Endothelial cell of umbilical vein (primary cell): ENCODE measurements at regions not wholly inside any gene's neighbourhood (a gene's known extent, or its start where the extent isn't known, plus 50 kb on each side); places are given as distances from the start of the nearest gene placed in this dataset.

Experiments used
- BruUV-seq: library from RNA; stranded (reverse); fragments of 400-500 nt; replicated peaks from 2 replicates; lab custom pipeline; 2021; lab: Mats Ljungman, UMichigan
- CTCF ChIA-PET: fragments of 300-600, 350-600 bp; sonication (Branson Sonifier 250); formaldehyde crosslinking; loops from one replicate; lab custom pipeline; 2021; ENCODE audit warnings: antibody characterized with exemption, inconsistent platforms; lab: Charles Lee
- POLR2A ChIA-PET: fragments of 300-600, 350-600 bp; sonication (Branson Sonifier 250); formaldehyde crosslinking; loops from one replicate; lab custom pipeline; 2021; ENCODE audit warnings: antibody characterized with exemption, inconsistent platforms; lab: Charles Lee
- DNase-seq: peaks from one replicate; pipeline ENCODE4 v3.0.0-alpha.2; 2011; ENCODE audit warnings: low read depth, low spot score
- FAIRE-seq: peaks from 2 replicates; lab custom pipeline; 2011; peaks lifted over from hg19 to GRCh38; lab: Jason Lieb, UNC
- H2AFZ ChIP-seq: 2 replicates; pipeline ENCODE4 v1.6.0; 2012; ENCODE audit warnings: low read depth, low read length, control low read depth, inconsistent platforms
- H3K27ac ChIP-seq: 2 replicates; pipeline ENCODE4 v1.5.1; 2011; ENCODE audit warnings: low read depth, mild to moderate bottlenecking, control low read depth, low read length, moderate library complexity; ENCODE audit not compliant: insufficient read depth
- H3K27me3 ChIP-seq, 2 experiments: 2 replicates each; pipeline versions ENCODE4 v1.6.0 to v1.6.1; 2011; ENCODE audit warnings: low read length in 2 of 2, mixed read lengths in 1 of 2; ENCODE audit not compliant: control insufficient read depth in 2 of 2, insufficient read depth in 2 of 2
- H3K36me3 ChIP-seq, 2 experiments: 2 replicates in 1 of 2; 3 replicates in 1 of 2; pipeline ENCODE4 v1.5.1; 2011; ENCODE audit warnings: low read length in 2 of 2, mild to moderate bottlenecking in 1 of 2, moderate library complexity in 1 of 2; ENCODE audit not compliant: control insufficient read depth in 2 of 2, insufficient read depth in 2 of 2; ENCODE audit errors: extremely low read depth in 1 of 2
- H3K4me1 ChIP-seq: 3 replicates; pipeline ENCODE4 v1.5.1; 2011; ENCODE audit warnings: mild to moderate bottlenecking, low read length; ENCODE audit not compliant: control insufficient read depth, insufficient read depth; ENCODE audit errors: extremely low read depth
- H3K4me2 ChIP-seq: 2 replicates; pipeline ENCODE4 v1.6.1; 2011; ENCODE audit warnings: low read length, control low read depth, mixed read lengths; ENCODE audit not compliant: insufficient read depth
- H3K4me3 ChIP-seq, 3 experiments: fragments of 200-600 bp in 1 of 3; sonication (generic), shearing (Covaris generic) in 1 of 3; replicated peaks in 1 of 3; 2 replicates each; pipeline ENCODE4 v1.5.1; 2011 to 2016; ENCODE audit warnings: control low read depth in 3 of 3, low read length in 3 of 3, mild to moderate bottlenecking in 2 of 3, inconsistent platforms in 1 of 3, low read depth in 1 of 3, moderate library complexity in 1 of 3; ENCODE audit not compliant: insufficient read depth in 1 of 3
- H3K79me2 ChIP-seq: 2 replicates; pipeline ENCODE4 v1.6.0; 2012; ENCODE audit warnings: low read length, inconsistent platforms; ENCODE audit not compliant: control insufficient read depth, insufficient read depth
- H3K9ac ChIP-seq: replicated peaks from 2 replicates; pipeline ENCODE3; 2011; ENCODE audit warnings: low read length, control low read depth; ENCODE audit not compliant: insufficient read depth; ENCODE audit errors: extremely low read depth
- H3K9me1 ChIP-seq: replicated peaks from 3 replicates; pipeline ENCODE4 v1.6.0; 2011; ENCODE audit warnings: mild to moderate bottlenecking, low read length; ENCODE audit not compliant: control insufficient read depth, insufficient read depth; ENCODE audit errors: extremely low read depth
- H3K9me3 ChIP-seq: replicated peaks from 2 replicates; pipeline ENCODE4 v1.5.1; 2012; ENCODE audit warnings: low read length, inconsistent platforms; ENCODE audit not compliant: control insufficient read depth, insufficient read depth
- H4K20me1 ChIP-seq: replicated peaks from 2 replicates; pipeline ENCODE3; 2011; ENCODE audit warnings: mild to moderate bottlenecking, low read length; ENCODE audit not compliant: control insufficient read depth, insufficient read depth; ENCODE audit errors: extremely low read depth
- EZH2 ChIP-seq: IDR thresholded peaks from 2 replicates; pipeline ENCODE4 v1.6.1; 2012; ENCODE audit warnings: borderline replicate concordance, low read depth, mild to moderate bottlenecking, moderate library complexity, low read length, inconsistent platforms; ENCODE audit not compliant: severe bottlenecking
- FOS ChIP-seq: IDR thresholded peaks from 2 replicates; pipeline ENCODE4 v1.6.1; 2011; ENCODE audit warnings: mild to moderate bottlenecking, low read length, moderate library complexity, borderline replicate concordance; ENCODE audit not compliant: insufficient read depth
- GATA2 ChIP-seq: IDR thresholded peaks from 2 replicates; pipeline ENCODE4 v1.7.0; 2011; ENCODE audit warnings: low read depth, mild to moderate bottlenecking, moderate library complexity, mixed read lengths, low read length; ENCODE audit not compliant: insufficient read length, insufficient read depth
- JUN ChIP-seq: IDR thresholded peaks from 2 replicates; pipeline ENCODE4 v1.6.1; 2011; ENCODE audit warnings: borderline replicate concordance, low read depth; ENCODE audit not compliant: insufficient read length, insufficient read depth
- MYC ChIP-seq: IDR thresholded peaks from one replicate; pipeline ENCODE4 v1.6.1; 2011; ENCODE audit warnings: mild to moderate bottlenecking, low read depth, low read length
- POLR2A ChIP-seq: IDR thresholded peaks from 2 replicates; pipeline ENCODE4 v1.6.1; 2012; ENCODE audit warnings: low read depth, mild to moderate bottlenecking, control low read depth, low read length
- POLR2AphosphoS5 ChIP-seq: IDR thresholded peaks from 2 replicates; pipeline ENCODE4 v1.6.1; 2012; ENCODE audit warnings: low read depth, mild to moderate bottlenecking, control low read depth, low read length, moderate library complexity; ENCODE audit not compliant: insufficient read depth
- dilution Hi-C: fragments of 300-500 bp; cut with MboI; formaldehyde crosslinking; loops from one replicate; pipeline ENCODE4 v1.15.0; 2019; ENCODE audit warnings: low sequenced_read_pairs; ENCODE audit not compliant: extremely low pct_ligation_motif_present
- intact Hi-C: fragments of 100-400 bp; cut with micrococcal nuclease; formaldehyde crosslinking; loops from one replicate; pipeline ENCODE4 v1.10.0; 2022
- TF ChIP-seq, protein P1 (sequence below): IDR thresholded peaks from 2 replicates; pipeline ENCODE4 v1.6.1; 2011; ENCODE audit not compliant: insufficient read depth, insufficient read length
- TF ChIP-seq, protein P2 (sequence below), 2 donors: IDR thresholded peaks; 1 replicate in 1 of 2; 2 replicates in 1 of 2; pipeline ENCODE4 v1.5.1; 2011; ENCODE audit warnings: low read length in 2 of 2, mild to moderate bottlenecking in 2 of 2, moderate library complexity in 2 of 2, control low read depth in 1 of 2, inconsistent platforms in 1 of 2, low read depth in 1 of 2; ENCODE audit not compliant: insufficient read depth in 1 of 2; ENCODE audit errors: extremely low read depth in 1 of 2

GRCh38 chr11:134642206-134642605, 230.2 kb upstream of the B3GAT1 start:
- no TSS peak for BruUV-seq
- no peak for TF ChIP-seq EZH2
- dilution Hi-C loops, result no loop called here

GRCh38 chr11:134640971-134641968, 229.2 kb upstream of the B3GAT1 start:
- Histone ChIP-seq H3K9ac (no peak overlapping the region), H3K36me3 (no peaks in the 10 kb centered on the region), H4K20me1 (no peaks in the 10 kb centered on the region), H3K9me3 (no peaks in the 10 kb centered on the region), H3K9me1 (no peaks in the 10 kb centered on the region), H3K79me2 (no peaks in the 10 kb centered on the region), H3K27ac (no peak overlapping the region), H3K4me2 (no peak overlapping the region), H3K27me3 (no peaks in the 10 kb centered on the region), H3K4me3 (no peak overlapping the region), H3K4me1 (no peaks in the 10 kb centered on the region), H2AFZ (no peak overlapping the region)
- BruUV-seq, result no TSS peak
- ChIA-PET CTCF (no interaction called here), POLR2A (no interaction called here)
- TF ChIP-seq EZH2 (no peak), GATA2 (no peak), POLR2AphosphoS5 (no peak), JUN (no peak), FOS (no peak), MYC (no peak), POLR2A (no peak)
- TF ChIP-seq, protein P1, sequence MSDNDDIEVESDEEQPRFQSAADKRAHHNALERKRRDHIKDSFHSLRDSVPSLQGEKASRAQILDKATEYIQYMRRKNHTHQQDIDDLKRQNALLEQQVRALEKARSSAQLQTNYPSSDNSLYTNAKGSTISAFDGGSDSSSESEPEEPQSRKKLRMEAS, result no peak
- TF ChIP-seq, protein P2, sequence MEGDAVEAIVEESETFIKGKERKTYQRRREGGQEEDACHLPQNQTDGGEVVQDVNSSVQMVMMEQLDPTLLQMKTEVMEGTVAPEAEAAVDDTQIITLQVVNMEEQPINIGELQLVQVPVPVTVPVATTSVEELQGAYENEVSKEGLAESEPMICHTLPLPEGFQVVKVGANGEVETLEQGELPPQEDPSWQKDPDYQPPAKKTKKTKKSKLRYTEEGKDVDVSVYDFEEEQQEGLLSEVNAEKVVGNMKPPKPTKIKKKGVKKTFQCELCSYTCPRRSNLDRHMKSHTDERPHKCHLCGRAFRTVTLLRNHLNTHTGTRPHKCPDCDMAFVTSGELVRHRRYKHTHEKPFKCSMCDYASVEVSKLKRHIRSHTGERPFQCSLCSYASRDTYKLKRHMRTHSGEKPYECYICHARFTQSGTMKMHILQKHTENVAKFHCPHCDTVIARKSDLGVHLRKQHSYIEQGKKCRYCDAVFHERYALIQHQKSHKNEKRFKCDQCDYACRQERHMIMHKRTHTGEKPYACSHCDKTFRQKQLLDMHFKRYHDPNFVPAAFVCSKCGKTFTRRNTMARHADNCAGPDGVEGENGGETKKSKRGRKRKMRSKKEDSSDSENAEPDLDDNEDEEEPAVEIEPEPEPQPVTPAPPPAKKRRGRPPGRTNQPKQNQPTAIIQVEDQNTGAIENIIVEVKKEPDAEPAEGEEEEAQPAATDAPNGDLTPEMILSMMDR (IDR thresholded peaks at IDR 0.05; ENCODE audit: extremely low read depth in 1 of 2, insufficient read depth in 1 of 2, low read depth in 1 of 2, low read length in 2 of 2), result no peak
- dilution Hi-C loops (no loop called here), intact Hi-C loops (no loop called here)
- no peak for FAIRE-seq
- no peak for DNase-seq

More at GRCh38 chr11:134642206-134642605, 230.2 kb upstream of the B3GAT1 start:
- intact Hi-C loops, result no loop called here
- H4K20me1 ChIP-seq, result no peaks in the 10 kb centered on the region
- H3K9ac ChIP-seq, result no peak overlapping the region
- H3K9me1 ChIP-seq, result no peaks in the 10 kb centered on the region
- no peaks in the 10 kb centered on the region for H3K36me3 ChIP-seq
- no peaks in the 10 kb centered on the region for H3K9me3 ChIP-seq
- H3K79me2 ChIP-seq, result no peaks in the 10 kb centered on the region
- H3K4me1 ChIP-seq, result no peaks in the 10 kb centered on the region
- ChIA-PET CTCF (no interaction called here), POLR2A (no interaction called here)
- no peak overlapping the region for H3K27ac ChIP-seq
- H3K4me2 ChIP-seq, result no peak overlapping the region
- FAIRE-seq (no peak), DNase-seq (no peak)
- no peak overlapping the region for H2AFZ ChIP-seq
- H3K27me3 ChIP-seq, result no peaks in the 10 kb centered on the region
- no peak overlapping the region for H3K4me3 ChIP-seq
